ENCODE measurements at regions not wholly inside any gene's neighbourhood (a gene's known extent, or its start where the extent isn't known, plus 50 kb on each side); places are given as distances from the start of the nearest gene placed in this dataset.

- no peak for DNase-seq
Observed at GRCh38 chr3:96070678-96071077, 743.7 kb upstream of the EPHA6 start.

GRCh38 chr3:96071097-96071496, 743.3 kb upstream of the EPHA6 start:
- no peak for DNase-seq

- no peak for DNase-seq
Observed at GRCh38 chr3:96072226-96072625, 742.2 kb upstream of the EPHA6 start.

- no peak for DNase-seq
Observed at GRCh38 chr3:96083610-96084009, 730.8 kb upstream of the EPHA6 start.

GRCh38 chr3:96086018-96086417, 728.4 kb upstream of the EPHA6 start:
- no peak for DNase-seq

GRCh38 chr3:96101006-96101560, 713.3 kb upstream of the EPHA6 start:
- DNase-seq: no peak

- no peak for DNase-seq
Observed at GRCh38 chr3:96106701-96107100, 707.7 kb upstream of the EPHA6 start.

Measured in activated CD4-positive, alpha-beta T cell treated with anti-CD3 and anti-CD28 coated beads, Interleukin-2, amount 50 U/mL, for 1 hour (primary cell).